ENCODE measurements at regions not wholly inside any gene's neighbourhood (a gene's known extent, or its start where the extent isn't known, plus 50 kb on each side); places are given as distances from the start of the nearest gene placed in this dataset.

- TF ChIP-seq CTCF (IDR thresholded peaks at IDR 0.05) (no peak), POLR2AphosphoS5 (IDR thresholded peaks at IDR 0.05) (no peak), POLR2A (IDR thresholded peaks at IDR 0.05) (no peak), EP300 (IDR thresholded peaks at IDR 0.05) (no peak)
Measured at GRCh38 chr13:69418319-69418718, 689.3 kb upstream of the ATXN8OS start.

Measured in upper lobe of left lung (tissue), 4 donors.